CD14-positive monocyte (primary cell): ENCODE measurements at regions not wholly inside any gene's neighbourhood (a gene's known extent, or its start where the extent isn't known, plus 50 kb on each side); places are given as distances from the start of the nearest gene placed in this dataset.

Source experiments
- DNase-seq, 3 donors: peaks; one replicate each; pipeline ENCODE4 v3.0.0-alpha.2; 2011 to 2022
- H2AFZ ChIP-seq: 2 replicates; pipeline ENCODE4 v1.6.0; 2012; ENCODE audit warnings: mild to moderate bottlenecking, low read depth, low read length, inconsistent platforms; ENCODE audit not compliant: insufficient read depth, poor library complexity, severe bottlenecking
- H3K27ac ChIP-seq, 2 donors: 1 replicate in 1 of 2; 2 replicates in 1 of 2; pipeline ENCODE4 v1.5.1; 2012 to 2013; ENCODE audit warnings: low read length in 2 of 2, control low read depth in 1 of 2, inconsistent platforms in 1 of 2, low read depth in 1 of 2, mild to moderate bottlenecking in 1 of 2
- H3K27me3 ChIP-seq, 2 donors: one replicate each; pipeline versions ENCODE4 v1.6.0 to v1.6.1; 2011 to 2013; ENCODE audit warnings: low read length in 2 of 2; ENCODE audit not compliant: control insufficient read depth in 2 of 2, insufficient read depth in 2 of 2
- H3K36me3 ChIP-seq, 2 donors: replicated peaks in 1 of 2; 1 replicate in 1 of 2; 2 replicates in 1 of 2; pipeline versions ENCODE4 v1.5.1 to v1.6.1; 2012 to 2013; ENCODE audit warnings: low read length in 2 of 2, control low read depth in 1 of 2, inconsistent platforms in 1 of 2, mild to moderate bottlenecking in 1 of 2; ENCODE audit not compliant: insufficient read depth in 2 of 2, control insufficient read depth in 1 of 2
- H3K4me1 ChIP-seq, 2 donors: 1 replicate in 1 of 2; 2 replicates in 1 of 2; pipeline versions ENCODE4 v1.5.1 to v1.6.1; 2012 to 2013; ENCODE audit warnings: low read length in 2 of 2, control low read depth in 1 of 2, inconsistent platforms in 1 of 2, mild to moderate bottlenecking in 1 of 2, moderate library complexity in 1 of 2; ENCODE audit not compliant: insufficient read depth in 2 of 2, control insufficient read depth in 1 of 2
- H3K4me2 ChIP-seq: replicated peaks from 2 replicates; pipeline ENCODE3; 2012; ENCODE audit warnings: low read length, moderate library complexity, mild to moderate bottlenecking; ENCODE audit not compliant: poor library complexity, severe bottlenecking; ENCODE audit errors: extremely low read depth
- H3K4me3 ChIP-seq, 3 experiments: fragments of 200-600 bp in 1 of 3; sonication (generic) in 1 of 3; replicated peaks in 1 of 3; 1 replicate in 2 of 3; 2 replicates in 1 of 3; pipeline ENCODE4 v1.5.1; 2011 to 2013; ENCODE audit warnings: low read length in 3 of 3, mild to moderate bottlenecking in 3 of 3, control low read depth in 2 of 3, low read depth in 2 of 3, inconsistent platforms in 1 of 3, moderate library complexity in 1 of 3
- H3K79me2 ChIP-seq: 2 replicates; pipeline ENCODE4 v1.6.0; 2012; ENCODE audit warnings: mild to moderate bottlenecking, control low read depth, inconsistent platforms, low read length, moderate library complexity; ENCODE audit not compliant: insufficient read depth
- H3K9ac ChIP-seq: 2 replicates; pipeline ENCODE4 v1.6.0; 2017; ENCODE audit warnings: low read length, mild to moderate bottlenecking; ENCODE audit not compliant: insufficient read depth, poor library complexity, severe bottlenecking
- H3K9me3 ChIP-seq, 2 donors: replicated peaks in 1 of 2; 1 replicate in 1 of 2; 2 replicates in 1 of 2; pipeline versions ENCODE4 v1.5.1 to v1.6.1; 2012 to 2013; ENCODE audit warnings: low read length in 2 of 2, control low read depth in 1 of 2; ENCODE audit not compliant: control insufficient read depth in 1 of 2, insufficient read depth in 1 of 2
- H4K20me1 ChIP-seq: 2 replicates; pipeline ENCODE4 v1.6.0; 2012; ENCODE audit warnings: mild to moderate bottlenecking, low read length, control low read depth, moderate library complexity; ENCODE audit not compliant: insufficient read depth
- H3K27ac Mint-ChIP-seq, 7 donors: one replicate each; pipeline ENCODE4 v1.8.0; 2020; ENCODE audit warnings: mild to moderate bottlenecking in 7 of 7, mixed read lengths in 7 of 7, moderate library complexity in 6 of 7, inconsistent platforms in 2 of 7
- H3K27me3 Mint-ChIP-seq, 3 donors: one replicate each; pipeline ENCODE4 v1.8.0; 2021 to 2022; ENCODE audit warnings: low read depth in 3 of 3, mild to moderate bottlenecking in 3 of 3, mixed read lengths in 3 of 3, moderate library complexity in 3 of 3, inconsistent platforms in 1 of 3
- H3K36me3 Mint-ChIP-seq, 2 donors: one replicate each; pipeline ENCODE4 v1.8.0; 2020; ENCODE audit warnings: mixed read lengths in 2 of 2, inconsistent platforms in 1 of 2, mild to moderate bottlenecking in 1 of 2
- H3K4me1 Mint-ChIP-seq: one replicate; pipeline ENCODE4 v1.8.0; 2020; ENCODE audit warnings: mild to moderate bottlenecking, mixed read lengths
- H3K4me3 Mint-ChIP-seq, 2 donors: one replicate each; pipeline ENCODE4 v1.8.0; 2020; ENCODE audit warnings: mild to moderate bottlenecking in 2 of 2, mixed read lengths in 2 of 2, moderate library complexity in 1 of 2
- H3K9me3 Mint-ChIP-seq, 7 donors: one replicate each; pipeline ENCODE4 v1.8.0; 2020 to 2022; ENCODE audit warnings: mixed read lengths in 7 of 7, mild to moderate bottlenecking in 6 of 7, moderate library complexity in 6 of 7, inconsistent platforms in 2 of 7
- WGBS: methylation state at CpG from one replicate; pipeline ENCODE4 v1.1.5; 2013; ENCODE audit warnings: missing lambda C conversion rate; ENCODE audit not compliant: insufficient coverage; 5-methylcytosine and 5-hydroxymethylcytosine counted together
- intact Hi-C, 2 donors: fragments of 100-400 bp; cut with micrococcal nuclease; formaldehyde crosslinking; loops; one replicate each; pipeline versions ENCODE4 v1.15.0 to v1.15.1; 2023
- TF ChIP-seq, protein P1 (sequence below): fragments of 200-600 bp; IDR thresholded peaks from one replicate; pipeline ENCODE4 v1.8.0; 2022; ENCODE audit warnings: antibody characterized with exemption, mild to moderate bottlenecking

DNA sequence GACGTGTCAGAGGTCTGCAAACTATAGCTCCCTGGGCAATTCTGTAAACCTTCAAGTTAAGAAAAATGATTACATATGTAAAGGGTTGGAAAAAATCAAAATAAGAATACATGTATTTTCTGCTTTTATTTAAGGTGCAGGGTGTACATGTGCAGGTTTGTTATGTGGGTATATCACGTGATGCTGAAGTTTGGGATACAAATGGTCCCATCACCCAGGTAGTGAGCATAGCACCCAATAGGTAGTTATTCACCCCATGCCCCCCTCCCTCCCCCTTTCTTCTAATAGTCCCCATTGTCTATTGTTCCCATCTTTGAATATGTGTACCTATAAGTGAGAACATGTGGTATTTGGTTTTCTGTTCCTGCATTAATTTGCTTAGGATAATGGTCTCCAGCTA, 51.1 kb upstream of the GCM1 start:
- Histone ChIP-seq H3K9me3 (no peaks in the 10 kb centered on the region), H4K20me1 (no peaks in the 10 kb centered on the region), H3K4me1 (peaks cover 43 to 45% of the 10 kb centered on the region in 2 donors), H2AFZ (peak overlapping the region; percentile 55), H3K79me2 (no peaks in the 10 kb centered on the region), H3K27ac (peak overlapping the region in 1 of 2 donors; percentile 78), H3K4me3 (peak overlapping the region in 1 of 3 experiments; percentile 11), H3K27me3 (no peaks in the 10 kb centered on the region), H3K36me3 (no peaks in the 10 kb centered on the region), H3K4me2 (peak overlapping the region; percentile 33), H3K9ac (no peak overlapping the region)
- H3K27me3 Mint-ChIP-seq = peaks cover 0 to 1% (median 0%) of the 10 kb centered on the region in 3 donors
- no peak for DNase-seq
- peaks cover 0 to 3% (median 0%) of the 10 kb centered on the region in 7 donors for H3K9me3 Mint-ChIP-seq
- intact Hi-C loops = loop anchor here in 1 of 2 donors (5.0 kb wide), 1 partner anchor 38 kb away; no protein-coding TSS in a partner anchor
- no peaks in the 10 kb centered on the region for H3K36me3 Mint-ChIP-seq
- H3K27ac Mint-ChIP-seq = peak overlapping the region in 5 of 7 donors; percentile 7 to 82 (median 57)
- H3K4me1 Mint-ChIP-seq = peaks cover 49% of the 10 kb centered on the region
- peak overlapping the region in 1 of 2 donors; percentile 73 for H3K4me3 Mint-ChIP-seq
- 100% methylated on average over 1 of the region's 2 CpGs for WGBS
- TF ChIP-seq, protein P1, sequence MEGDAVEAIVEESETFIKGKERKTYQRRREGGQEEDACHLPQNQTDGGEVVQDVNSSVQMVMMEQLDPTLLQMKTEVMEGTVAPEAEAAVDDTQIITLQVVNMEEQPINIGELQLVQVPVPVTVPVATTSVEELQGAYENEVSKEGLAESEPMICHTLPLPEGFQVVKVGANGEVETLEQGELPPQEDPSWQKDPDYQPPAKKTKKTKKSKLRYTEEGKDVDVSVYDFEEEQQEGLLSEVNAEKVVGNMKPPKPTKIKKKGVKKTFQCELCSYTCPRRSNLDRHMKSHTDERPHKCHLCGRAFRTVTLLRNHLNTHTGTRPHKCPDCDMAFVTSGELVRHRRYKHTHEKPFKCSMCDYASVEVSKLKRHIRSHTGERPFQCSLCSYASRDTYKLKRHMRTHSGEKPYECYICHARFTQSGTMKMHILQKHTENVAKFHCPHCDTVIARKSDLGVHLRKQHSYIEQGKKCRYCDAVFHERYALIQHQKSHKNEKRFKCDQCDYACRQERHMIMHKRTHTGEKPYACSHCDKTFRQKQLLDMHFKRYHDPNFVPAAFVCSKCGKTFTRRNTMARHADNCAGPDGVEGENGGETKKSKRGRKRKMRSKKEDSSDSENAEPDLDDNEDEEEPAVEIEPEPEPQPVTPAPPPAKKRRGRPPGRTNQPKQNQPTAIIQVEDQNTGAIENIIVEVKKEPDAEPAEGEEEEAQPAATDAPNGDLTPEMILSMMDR = no peak

DNA sequence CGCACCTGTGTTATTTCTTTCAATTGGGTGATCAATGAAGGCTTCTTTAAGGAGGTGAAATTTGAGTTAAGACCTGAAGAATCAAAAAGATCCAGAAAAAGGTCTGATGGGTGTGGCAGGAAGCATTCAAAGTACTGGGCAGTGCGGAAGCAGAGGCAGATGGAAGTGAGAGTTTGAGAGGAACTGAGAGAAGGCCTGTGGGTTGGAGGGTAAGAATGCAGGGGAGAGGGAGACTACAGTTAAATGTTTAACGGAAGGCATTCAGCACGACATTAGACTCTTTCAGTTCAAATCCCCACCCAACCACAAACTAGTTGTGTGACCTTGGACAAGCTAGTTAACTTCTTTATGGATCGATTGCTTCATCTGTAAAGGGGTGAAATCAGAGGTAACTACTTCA, 50.5 kb upstream of the GCM1 start:
- intact Hi-C loops = loop anchor here in 1 of 2 donors (5.0 kb wide), 1 partner anchor 38 kb away; no protein-coding TSS in a partner anchor
- Mint-ChIP-seq H3K36me3 (no peaks in the 10 kb centered on the region), H3K4me3 (peak overlapping the region in 1 of 2 donors; percentile 73), H3K27ac (peak overlapping the region; percentile 7 to 82 (median 58)), H3K9me3 (peaks cover 0 to 3% (median 0%) of the 10 kb centered on the region in 7 donors), H3K27me3 (peaks cover 0 to 1% (median 0%) of the 10 kb centered on the region in 3 donors), H3K4me1 (peaks cover 47% of the 10 kb centered on the region)
- peak; percentile 30 to 42 (median 32) for DNase-seq
- Histone ChIP-seq H3K27me3 (no peaks in the 10 kb centered on the region), H3K4me1 (peaks cover 43% of the 10 kb centered on the region in 2 donors), H3K27ac (peak overlapping the region in 1 of 2 donors; percentile 78), H2AFZ (peak overlapping the region; percentile 55), H3K4me2 (peak overlapping the region; percentile 33), H3K4me3 (peak overlapping the region in 1 of 3 experiments; percentile 11), H3K79me2 (no peaks in the 10 kb centered on the region), H3K9ac (no peak overlapping the region), H3K36me3 (no peaks in the 10 kb centered on the region), H3K9me3 (no peaks in the 10 kb centered on the region), H4K20me1 (no peaks in the 10 kb centered on the region)
- WGBS = 50% methylated on average over 2 of the region's 5 CpGs
- TF ChIP-seq, protein P1 = no peak
